Skeletal muscle satellite cell (primary cell): ENCODE measurements at regions not wholly inside any gene's neighbourhood (a gene's known extent, or its start where the extent isn't known, plus 50 kb on each side); places are given as distances from the start of the nearest gene placed in this dataset.

Source experiments
- H3K27me3 ChIP-seq: 2 replicates; pipeline ENCODE4 v1.7.0; 2013; ENCODE audit warnings: low read length; ENCODE audit not compliant: control insufficient read depth, insufficient read depth
- H3K36me3 ChIP-seq: 2 replicates; pipeline ENCODE4 v1.7.0; 2013; ENCODE audit warnings: mild to moderate bottlenecking, control low read depth, low read length; ENCODE audit not compliant: insufficient read depth
- H3K4me1 ChIP-seq: 2 replicates; pipeline ENCODE4 v1.7.0; 2013; ENCODE audit warnings: low read length; ENCODE audit not compliant: control insufficient read depth, insufficient read depth
- H3K4me2 ChIP-seq: 2 replicates; pipeline ENCODE4 v1.7.0; 2013; ENCODE audit warnings: mild to moderate bottlenecking, low read length
- H3K4me3 ChIP-seq: 2 replicates; pipeline ENCODE4 v1.7.0; 2013; ENCODE audit warnings: low read length
- H3K9ac ChIP-seq: 2 replicates; pipeline ENCODE4 v1.7.0; 2013; ENCODE audit warnings: mild to moderate bottlenecking, low read depth, low read length, moderate library complexity
- H3K9me3 ChIP-seq: replicated peaks from 2 replicates; pipeline ENCODE4 v1.7.0; 2013; ENCODE audit warnings: mild to moderate bottlenecking, control low read depth, low read length

GRCh38 chr18:67074309-67074708, 442.2 kb downstream of the DSEL start:
- Histone ChIP-seq H3K27me3 (no peaks in the 10 kb centered on the region), H3K9ac (no peak overlapping the region), H3K36me3 (no peaks in the 10 kb centered on the region), H3K4me3 (no peak overlapping the region), H3K4me1 (no peaks in the 10 kb centered on the region), H3K9me3 (no peaks in the 10 kb centered on the region), H3K4me2 (no peak overlapping the region)

DNA sequence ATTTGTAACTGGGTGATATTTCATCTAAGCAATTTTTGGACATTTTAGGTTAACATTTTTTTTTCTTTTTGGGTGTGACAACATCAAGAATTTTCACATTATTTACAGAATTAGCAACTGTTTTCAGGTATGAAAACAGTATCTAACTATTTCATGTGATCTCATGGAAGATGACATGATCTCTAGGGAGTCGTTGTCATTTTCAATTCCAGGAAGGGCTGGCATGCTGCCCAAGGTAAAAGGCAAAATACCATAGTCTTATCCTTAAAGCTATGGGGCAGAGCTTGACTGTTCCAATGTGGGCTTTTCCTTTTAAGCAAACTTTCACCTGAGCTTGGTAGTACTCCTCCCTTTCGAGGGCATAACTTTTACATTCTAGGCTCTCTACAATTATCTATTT, 443.7 kb downstream of the DSEL start:
- Histone ChIP-seq H3K4me3 (no peak overlapping the region), H3K27me3 (no peaks in the 10 kb centered on the region), H3K9ac (no peak overlapping the region), H3K9me3 (no peaks in the 10 kb centered on the region), H3K4me1 (no peaks in the 10 kb centered on the region), H3K36me3 (no peaks in the 10 kb centered on the region), H3K4me2 (no peak overlapping the region)

DNA sequence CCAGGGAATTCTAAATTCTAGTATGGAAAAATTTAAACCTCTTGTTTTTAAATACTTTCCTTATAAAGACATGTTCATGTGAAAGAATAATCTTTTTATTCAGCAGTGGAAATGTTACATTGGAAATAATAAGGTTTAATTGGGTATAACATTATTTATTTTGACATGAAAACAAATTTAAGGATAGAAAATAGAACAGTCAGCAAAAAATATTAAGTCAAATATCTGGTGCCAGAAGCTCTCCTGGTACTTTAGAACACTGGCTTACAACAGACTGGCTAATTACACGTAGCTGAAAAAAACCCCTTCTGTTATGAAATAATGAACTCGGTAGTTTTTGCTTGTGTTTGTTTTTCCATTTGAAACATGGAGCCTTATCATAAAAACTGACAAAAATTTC, 447.9 kb downstream of the DSEL start:
- no peaks in the 10 kb centered on the region for H3K36me3 ChIP-seq
- H3K4me3 ChIP-seq: no peak overlapping the region
- no peaks in the 10 kb centered on the region for H3K27me3 ChIP-seq
- no peaks in the 10 kb centered on the region for H3K9me3 ChIP-seq
- no peaks in the 10 kb centered on the region for H3K4me1 ChIP-seq
- no peak overlapping the region for H3K9ac ChIP-seq
- H3K4me2 ChIP-seq: no peak overlapping the region

- no peak overlapping the region for H3K4me2 ChIP-seq
- H3K9me3 ChIP-seq: no peaks in the 10 kb centered on the region
- no peaks in the 10 kb centered on the region for H3K36me3 ChIP-seq
- H3K4me3 ChIP-seq: no peak overlapping the region
- H3K9ac ChIP-seq: no peak overlapping the region
- no peaks in the 10 kb centered on the region for H3K4me1 ChIP-seq
- no peaks in the 10 kb centered on the region for H3K27me3 ChIP-seq
These were observed 443.4 kb upstream of the CDH19 start for GRCh38 chr18:67047334-67047733.

GRCh38 chr18:67043276-67043675, 439.4 kb upstream of the CDH19 start:
- H3K36me3 ChIP-seq: no peaks in the 10 kb centered on the region
- no peaks in the 10 kb centered on the region for H3K9me3 ChIP-seq
- H3K4me3 ChIP-seq: no peak overlapping the region
- no peaks in the 10 kb centered on the region for H3K4me1 ChIP-seq
- no peaks in the 10 kb centered on the region for H3K27me3 ChIP-seq
- H3K9ac ChIP-seq: no peak overlapping the region
- H3K4me2 ChIP-seq: no peak overlapping the region

- Histone ChIP-seq H3K9ac (no peak overlapping the region), H3K9me3 (no peaks in the 10 kb centered on the region), H3K4me1 (no peaks in the 10 kb centered on the region), H3K4me3 (no peak overlapping the region), H3K27me3 (no peaks in the 10 kb centered on the region), H3K4me2 (no peak overlapping the region), H3K36me3 (no peaks in the 10 kb centered on the region)
These were observed 437.4 kb upstream of the CDH19 start for GRCh38 chr18:67041334-67041733.

DNA sequence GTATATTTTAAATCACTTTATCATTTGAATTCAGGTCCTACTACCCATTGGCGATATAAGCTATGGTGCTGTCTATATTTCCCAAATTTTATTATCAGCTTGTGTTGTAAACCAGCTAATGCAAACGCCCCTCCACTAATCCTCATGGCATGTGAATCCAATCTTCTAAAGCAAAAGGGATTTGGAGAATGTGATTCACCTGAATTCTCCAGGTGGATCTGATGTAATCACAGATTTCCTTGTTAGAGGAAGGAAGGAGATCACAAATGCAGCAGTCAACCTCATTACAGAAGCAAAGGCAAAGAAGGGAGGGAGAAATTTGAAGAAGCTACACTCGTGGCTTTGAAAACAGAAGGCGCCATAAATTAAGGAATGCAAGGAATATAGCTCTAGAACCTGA, 431.1 kb upstream of the CDH19 start:
- Histone ChIP-seq H3K4me3 (no peak overlapping the region), H3K9me3 (no peaks in the 10 kb centered on the region), H3K9ac (no peak overlapping the region), H3K4me1 (no peaks in the 10 kb centered on the region), H3K4me2 (no peak overlapping the region), H3K36me3 (no peaks in the 10 kb centered on the region), H3K27me3 (no peaks in the 10 kb centered on the region)

- Histone ChIP-seq H3K27me3 (no peaks in the 10 kb centered on the region), H3K9me3 (no peaks in the 10 kb centered on the region), H3K4me2 (no peak overlapping the region), H3K4me3 (no peak overlapping the region), H3K36me3 (no peaks in the 10 kb centered on the region), H3K4me1 (no peaks in the 10 kb centered on the region), H3K9ac (no peak overlapping the region)
These were observed 419.2 kb upstream of the CDH19 start for GRCh38 chr18:67023059-67023458.

GRCh38 chr18:67010919-67011318, 407.0 kb upstream of the CDH19 start:
- no peaks in the 10 kb centered on the region for H3K9me3 ChIP-seq
- no peak overlapping the region for H3K9ac ChIP-seq
- H3K27me3 ChIP-seq: no peaks in the 10 kb centered on the region
- H3K36me3 ChIP-seq: no peaks in the 10 kb centered on the region
- no peak overlapping the region for H3K4me2 ChIP-seq
- H3K4me3 ChIP-seq: no peak overlapping the region
- no peaks in the 10 kb centered on the region for H3K4me1 ChIP-seq

- Histone ChIP-seq H3K9me3 (no peaks in the 10 kb centered on the region), H3K36me3 (no peaks in the 10 kb centered on the region), H3K4me3 (no peak overlapping the region), H3K4me1 (no peaks in the 10 kb centered on the region), H3K4me2 (no peak overlapping the region), H3K9ac (no peak overlapping the region), H3K27me3 (no peaks in the 10 kb centered on the region)
These were observed 404.1 kb upstream of the CDH19 start for GRCh38 chr18:67007999-67008398.

DNA sequence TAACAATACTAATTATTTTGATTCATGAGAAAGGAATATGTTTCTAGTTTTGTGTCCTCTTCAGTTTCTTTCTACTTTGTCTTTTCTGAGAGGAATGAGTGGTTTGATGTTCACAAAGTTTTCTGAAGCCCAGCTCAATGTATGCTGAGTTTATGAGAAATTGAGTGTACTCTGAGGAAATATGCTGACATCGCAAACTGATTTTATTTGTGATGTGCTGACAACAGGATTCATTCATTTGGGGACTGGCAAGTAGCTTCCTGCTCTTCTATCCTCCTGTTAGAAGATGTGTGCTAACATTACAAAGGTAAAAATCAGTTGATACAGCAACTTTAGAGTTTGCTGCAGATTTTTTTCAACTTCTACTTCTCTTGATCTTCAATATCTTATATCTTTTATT, 403.2 kb upstream of the CDH19 start:
- Histone ChIP-seq H3K9me3 (no peaks in the 10 kb centered on the region), H3K27me3 (no peaks in the 10 kb centered on the region), H3K4me2 (no peak overlapping the region), H3K4me1 (no peaks in the 10 kb centered on the region), H3K36me3 (no peaks in the 10 kb centered on the region), H3K4me3 (no peak overlapping the region), H3K9ac (no peak overlapping the region)

GRCh38 chr18:67001052-67001451, 397.2 kb upstream of the CDH19 start:
- H3K9me3 ChIP-seq: no peaks in the 10 kb centered on the region
- H3K4me3 ChIP-seq: no peak overlapping the region
- H3K4me1 ChIP-seq: no peaks in the 10 kb centered on the region
- H3K9ac ChIP-seq: no peak overlapping the region
- no peaks in the 10 kb centered on the region for H3K36me3 ChIP-seq
- no peaks in the 10 kb centered on the region for H3K27me3 ChIP-seq
- no peak overlapping the region for H3K4me2 ChIP-seq
